HG02759 (cell line): ENCODE measurements at regions not wholly inside any gene's neighbourhood (a gene's known extent, or its start where the extent isn't known, plus 50 kb on each side); places are given as distances from the start of the nearest gene placed in this dataset.
"Not testable (repeated sequence)": the region's sequence is repeated elsewhere in the genome, so short reads cannot be mapped to it uniquely, and the experiment has no call there.

Source experiments
- ATAC-seq: cut with Tn5 transposase; IDR thresholded peaks from one replicate; pipeline ENCODE4 v1.9.1; 2021; ENCODE audit warnings: mild to moderate bottlenecking, moderate library complexity; ENCODE audit not compliant: unreplicated experiment

DNA sequence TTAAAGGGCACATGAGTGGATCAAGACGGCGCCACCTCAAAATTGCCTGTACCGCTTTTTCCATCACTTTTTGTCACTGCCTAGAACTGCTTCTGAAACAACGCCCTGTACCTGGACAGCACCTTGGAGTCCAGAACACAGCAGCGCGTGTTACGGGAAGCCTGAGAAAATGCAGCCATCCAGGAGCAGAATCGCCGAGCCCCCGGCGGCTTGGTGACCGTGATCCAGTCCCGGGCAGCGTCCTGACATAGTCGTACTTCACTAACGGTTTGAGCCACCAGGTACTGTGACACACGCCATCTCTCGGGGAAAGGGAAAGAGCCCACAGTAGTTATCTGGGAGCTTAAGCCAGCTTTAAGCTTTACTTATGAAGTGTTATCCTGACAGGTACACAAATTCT lies 168.9 kb upstream of the SALL3 start:
- no peak for ATAC-seq

DNA sequence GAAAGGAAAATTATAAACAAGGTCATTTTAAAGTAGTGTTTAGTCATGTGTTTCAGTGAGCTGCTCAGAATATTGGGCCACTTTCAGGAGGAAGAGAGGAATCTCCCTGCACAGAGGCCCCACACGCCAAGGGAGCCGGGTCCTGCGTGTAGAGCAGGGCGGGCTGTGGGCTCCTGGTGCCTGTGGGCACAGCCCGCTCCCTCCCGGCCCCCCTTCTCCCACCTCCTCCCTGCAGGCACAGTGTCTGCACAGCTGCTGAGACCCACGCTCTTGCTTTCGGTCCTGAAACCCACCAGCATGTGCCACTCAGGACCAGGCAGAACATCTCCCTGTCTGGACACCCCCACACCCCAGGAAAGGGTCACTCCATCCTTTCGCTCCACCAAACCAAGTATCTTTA lies 167.6 kb upstream of the SALL3 start:
- no peak for ATAC-seq

DNA sequence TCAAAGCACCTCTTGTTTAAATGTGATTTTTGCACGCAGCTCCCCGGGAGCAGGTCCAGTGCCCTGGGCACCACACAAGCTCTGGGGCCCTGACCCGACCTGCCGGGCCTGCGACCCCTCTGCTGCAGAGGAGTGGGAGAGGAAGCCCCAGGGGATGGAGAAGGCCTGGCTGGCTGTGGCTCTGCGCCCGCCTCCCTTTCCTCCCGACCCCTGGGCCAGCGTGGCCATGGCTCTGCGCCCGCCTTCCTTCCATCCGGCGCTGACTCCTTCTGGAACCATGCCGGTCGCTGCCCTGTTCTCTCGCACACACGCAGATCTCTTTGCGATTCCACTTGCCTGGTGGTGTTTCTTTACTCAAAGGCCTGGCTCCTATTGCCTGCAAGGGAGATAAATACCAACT lies 166.5 kb upstream of the SALL3 start:
- no peak for ATAC-seq

DNA sequence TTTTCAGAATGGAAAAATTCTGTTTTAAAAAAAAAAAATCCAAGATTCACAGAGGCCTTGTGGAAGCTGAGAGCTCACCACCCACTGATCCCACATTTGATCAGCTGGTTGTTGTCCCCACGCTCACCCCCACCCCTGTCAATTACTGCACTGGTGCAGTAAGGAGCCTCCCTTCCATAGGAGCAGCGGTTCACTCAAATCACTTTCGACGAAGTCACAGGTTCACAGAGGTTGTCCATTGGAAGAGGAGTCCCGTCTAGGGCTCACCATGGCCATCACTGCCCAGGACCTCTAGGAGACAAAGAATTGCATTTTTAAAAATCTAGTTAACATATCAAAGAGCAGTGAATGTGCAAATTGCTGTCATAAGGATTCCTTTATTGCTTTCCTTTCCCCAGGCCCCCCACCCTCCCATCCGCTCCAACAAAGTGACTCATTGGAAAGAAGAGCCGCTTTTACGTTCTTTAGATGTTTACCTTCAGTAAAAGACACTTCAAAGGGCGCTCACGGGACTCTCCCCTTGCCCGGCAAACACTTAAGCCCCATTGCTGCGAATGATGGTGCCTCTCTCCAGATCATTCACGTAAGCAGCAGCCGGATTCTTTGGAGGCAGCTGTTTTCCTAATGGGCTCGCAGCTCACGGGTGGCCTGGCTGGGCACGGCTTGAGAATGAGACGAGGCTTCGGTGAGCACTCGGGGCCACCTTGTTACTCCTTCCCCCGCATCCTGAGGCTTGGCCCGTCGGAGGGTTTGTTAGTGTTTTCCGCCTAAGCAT lies 165.5 kb upstream of the SALL3 start:
- no peak for ATAC-seq

DNA sequence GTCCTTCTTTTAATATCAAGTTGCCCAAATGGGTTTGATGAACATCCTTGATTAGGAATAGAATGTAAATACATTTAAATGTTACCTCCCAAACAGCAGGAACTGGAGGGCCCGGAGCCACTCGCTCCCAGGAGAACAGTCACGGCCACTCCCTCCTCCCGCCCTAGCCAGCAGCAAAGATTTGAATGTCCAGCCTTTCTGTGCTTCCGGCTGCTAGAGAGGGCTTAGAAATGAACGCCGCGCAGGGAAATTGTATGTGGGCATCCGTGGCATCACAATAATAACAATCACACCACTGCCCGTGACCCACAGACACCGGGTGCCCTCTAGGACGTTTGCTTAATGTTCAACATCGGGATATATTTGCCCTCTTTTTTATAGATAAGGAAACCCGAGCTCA lies 164.9 kb upstream of the SALL3 start:
- ATAC-seq = no peak

DNA sequence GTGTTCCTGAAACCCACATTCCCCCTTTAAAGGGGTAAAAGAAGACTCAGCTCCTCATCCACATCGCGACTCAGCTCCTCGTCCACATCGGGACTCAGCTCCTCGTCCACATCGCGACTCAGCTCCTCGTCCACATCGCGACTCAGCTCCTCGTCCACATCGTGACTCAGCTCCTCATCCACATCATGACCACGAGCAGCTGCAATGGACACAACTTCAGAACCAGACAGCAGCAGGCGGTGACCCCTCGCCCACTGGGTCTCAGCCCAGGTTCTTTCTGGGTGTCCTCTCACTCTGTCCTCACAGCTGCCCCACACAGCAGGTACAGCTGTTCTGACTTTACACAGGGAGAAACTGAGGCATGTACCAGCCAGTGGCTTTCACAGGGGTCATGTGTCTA lies 163.5 kb upstream of the SALL3 start:
- ATAC-seq = no peak

DNA sequence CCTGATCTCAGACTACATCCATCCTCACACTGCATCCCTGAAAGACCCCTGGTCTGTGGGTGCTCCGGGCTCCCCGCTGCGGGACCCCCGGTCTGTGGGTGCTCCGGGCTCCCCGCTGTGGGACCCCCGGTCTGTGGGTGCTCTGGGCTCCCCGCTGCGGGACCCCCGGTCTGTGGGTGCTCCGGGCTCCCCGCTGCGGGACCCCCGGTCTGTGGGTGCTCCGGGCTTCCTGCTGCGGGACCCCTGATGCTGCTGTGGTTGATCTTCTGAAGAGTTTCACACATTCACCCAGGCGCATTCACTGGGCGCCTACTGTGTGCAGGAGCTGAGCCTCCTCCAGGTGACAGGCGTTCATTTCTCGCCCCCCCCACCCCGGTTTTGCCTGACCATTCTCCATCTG lies 162.7 kb upstream of the SALL3 start:
- ATAC-seq = no peak

DNA sequence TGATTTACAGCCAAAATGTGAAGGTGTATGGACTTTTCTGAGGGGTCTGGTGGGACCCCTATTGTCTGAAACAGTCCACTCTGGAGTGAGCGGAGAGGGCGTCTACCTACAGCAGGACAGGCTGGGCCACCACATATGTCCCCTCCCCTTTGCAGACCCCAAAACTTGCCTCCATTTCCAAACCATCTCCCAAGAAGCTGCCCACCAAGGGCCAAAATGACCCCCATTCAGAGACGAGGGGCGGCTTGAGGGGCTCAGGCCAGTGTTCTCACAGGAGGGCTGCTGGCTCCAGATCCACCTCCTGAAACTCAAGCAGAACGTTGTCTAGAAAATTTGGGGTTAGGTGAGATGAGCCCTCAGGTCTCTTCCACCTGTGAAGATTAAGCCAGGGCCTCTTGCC lies 161.1 kb upstream of the SALL3 start:
- ATAC-seq = no peak

DNA sequence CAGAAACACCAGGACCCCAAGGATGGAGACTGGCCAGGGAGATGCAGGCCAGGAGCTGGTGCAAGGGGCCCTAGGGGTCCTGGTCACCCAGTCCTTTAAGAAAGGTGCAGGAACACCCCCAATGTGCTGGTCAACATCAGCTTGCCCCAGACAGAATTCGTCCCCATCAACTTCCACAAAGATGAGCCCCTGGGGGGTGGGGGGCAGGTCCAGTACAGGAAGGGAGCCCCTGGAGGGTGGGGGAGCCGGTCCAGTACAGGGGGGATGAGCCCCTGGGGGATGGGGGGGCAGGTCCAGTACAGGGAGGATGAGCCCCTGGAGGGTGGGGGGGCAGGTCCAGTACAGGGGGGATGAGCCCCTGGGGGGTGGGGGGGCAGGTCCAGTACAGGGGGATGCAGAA lies 160.7 kb upstream of the SALL3 start:
- no peak for ATAC-seq

DNA sequence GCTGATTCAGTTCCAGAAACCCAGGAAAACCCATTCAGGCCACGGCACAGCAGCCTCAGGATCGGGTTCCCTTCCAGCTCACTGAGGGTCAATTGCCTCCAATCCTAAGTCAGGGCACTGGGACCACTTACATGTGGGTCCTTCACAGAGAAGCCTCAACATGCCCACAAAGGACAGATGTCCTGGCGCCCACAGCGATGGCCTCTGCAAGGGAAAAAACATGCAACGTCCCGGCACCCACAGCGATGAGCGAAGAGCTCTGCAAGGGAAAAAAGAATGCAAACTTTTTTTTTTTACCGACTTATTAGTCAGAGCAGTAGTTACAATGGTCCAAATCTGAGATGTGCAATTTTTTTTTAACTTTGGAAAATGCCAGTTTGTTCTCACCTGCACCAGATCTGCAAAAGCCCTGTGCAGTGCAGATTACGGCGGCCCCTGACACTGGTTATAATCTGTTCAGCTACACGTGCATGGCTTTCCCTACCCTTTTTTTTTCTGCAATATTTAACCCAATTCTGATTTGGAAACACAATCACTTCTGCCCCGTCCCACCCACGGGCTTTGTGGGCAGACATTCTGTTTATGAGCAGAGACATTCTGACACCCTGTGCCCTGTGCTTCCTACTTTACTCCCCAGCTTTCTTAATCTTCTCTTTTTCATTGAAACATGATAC lies 159.3 kb upstream of the SALL3 start:
- no peak for ATAC-seq

DNA sequence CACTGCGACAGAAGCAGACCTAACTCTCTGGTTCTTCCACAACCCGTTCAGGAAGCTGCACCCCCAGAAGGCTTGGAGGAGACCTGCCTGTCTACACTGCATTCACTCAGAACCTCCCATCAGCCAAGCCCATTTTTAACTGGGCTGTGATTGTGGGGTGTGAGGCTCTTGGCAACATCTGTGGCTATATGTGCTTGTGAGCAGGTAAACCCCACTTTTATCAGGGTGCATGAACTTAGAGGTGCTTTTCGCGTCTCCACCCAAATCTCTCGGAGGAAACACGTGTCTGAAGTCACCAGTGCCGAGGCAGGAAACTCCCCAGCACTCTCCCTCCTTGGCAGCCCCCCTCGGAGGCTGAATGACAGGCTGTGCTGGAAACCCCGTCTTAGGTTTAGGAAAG lies 158.2 kb upstream of the SALL3 start:
- ATAC-seq = no peak

DNA sequence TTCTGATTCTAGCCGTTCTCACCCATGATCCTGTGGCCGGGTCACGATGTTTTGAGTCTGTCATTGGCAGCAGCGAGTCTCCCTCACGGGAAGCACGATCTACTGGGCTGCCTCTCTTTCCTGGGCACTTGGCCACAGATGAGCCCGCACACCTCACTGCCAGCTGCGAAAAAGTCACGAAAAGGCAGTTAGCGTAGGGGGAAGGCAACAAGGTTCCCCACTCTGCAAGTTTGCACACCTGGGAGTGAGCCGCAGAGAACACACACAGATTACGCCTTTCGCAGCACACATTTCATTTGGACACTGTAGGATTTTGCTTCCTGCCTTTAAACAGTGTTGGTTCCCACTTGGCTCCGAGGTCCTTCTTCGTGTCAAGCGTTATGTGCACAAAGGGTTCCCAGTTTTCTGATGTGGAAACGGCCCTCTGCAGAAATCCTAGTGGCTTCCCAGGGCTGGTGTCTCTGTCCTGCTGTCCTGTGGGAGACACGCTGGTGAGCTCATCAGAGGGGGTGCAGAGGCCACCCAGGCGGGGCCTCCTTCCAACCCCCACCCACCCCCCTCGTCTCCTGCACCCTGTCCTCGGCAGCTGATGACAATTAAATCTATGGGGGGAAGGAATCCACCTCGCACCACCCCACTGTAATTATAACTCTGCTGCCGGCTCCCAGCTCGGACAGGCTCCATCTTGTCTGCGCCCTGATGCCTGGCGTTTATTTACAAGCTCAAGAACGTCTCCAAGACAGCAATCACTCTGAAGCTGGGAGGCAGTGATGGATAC lies 157.3 kb upstream of the SALL3 start:
- ATAC-seq = no peak

DNA sequence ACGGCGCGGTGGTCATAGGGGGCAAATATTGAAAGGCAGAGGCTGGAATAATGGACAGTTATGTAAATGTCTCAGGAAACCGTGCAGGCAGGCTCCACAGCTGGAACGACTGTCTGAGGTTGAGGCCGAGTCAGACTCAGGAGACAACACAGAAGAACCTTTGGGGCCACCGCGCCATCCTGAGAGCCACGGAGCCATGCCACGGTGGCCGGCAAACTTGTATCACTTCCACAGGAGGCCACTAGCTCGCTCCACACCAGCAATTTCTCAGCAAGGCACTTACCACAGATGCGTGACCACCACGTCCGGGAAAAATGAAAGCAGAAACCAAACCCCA lies 156.7 kb upstream of the SALL3 start:
- ATAC-seq = no peak

DNA sequence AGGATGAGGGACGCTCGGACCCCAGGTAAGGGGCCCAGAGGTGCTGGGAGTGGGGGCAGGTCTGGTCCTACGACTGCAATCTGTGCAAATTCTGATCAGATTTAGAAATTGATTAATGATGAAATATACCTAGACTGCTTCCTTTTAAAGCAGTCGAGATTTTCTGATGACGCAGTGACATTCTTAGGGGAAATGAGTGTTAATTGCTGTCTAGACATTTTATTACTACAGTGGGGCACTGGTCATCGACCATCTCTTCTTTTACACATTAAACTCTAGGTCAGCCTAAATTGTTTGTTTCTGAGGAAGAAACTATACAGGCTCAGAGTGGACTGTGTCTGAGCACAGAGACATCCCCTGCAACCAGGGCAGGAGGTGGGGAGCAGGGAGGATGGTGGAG lies 154.4 kb upstream of the SALL3 start:
- ATAC-seq = no peak

DNA sequence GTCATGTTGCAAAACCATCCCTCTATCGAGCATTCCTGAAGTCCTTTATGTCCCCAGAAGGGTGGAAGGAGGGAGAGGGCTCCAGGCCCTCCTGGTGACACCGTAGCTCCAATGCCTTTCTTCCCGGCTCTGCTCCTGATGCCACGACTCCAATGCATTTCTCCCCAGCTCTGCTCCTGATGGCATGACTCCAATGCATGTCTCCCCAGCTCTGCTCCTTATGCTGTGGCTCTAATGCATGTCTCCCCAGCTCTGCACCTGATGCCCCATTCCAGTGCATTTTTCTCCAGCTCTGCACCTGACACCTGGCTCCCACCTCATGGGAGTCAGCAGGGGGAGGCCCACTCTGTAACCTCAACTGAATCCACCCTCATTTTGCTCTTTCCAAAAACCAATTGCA lies 153.0 kb upstream of the SALL3 start:
- no peak for ATAC-seq

DNA sequence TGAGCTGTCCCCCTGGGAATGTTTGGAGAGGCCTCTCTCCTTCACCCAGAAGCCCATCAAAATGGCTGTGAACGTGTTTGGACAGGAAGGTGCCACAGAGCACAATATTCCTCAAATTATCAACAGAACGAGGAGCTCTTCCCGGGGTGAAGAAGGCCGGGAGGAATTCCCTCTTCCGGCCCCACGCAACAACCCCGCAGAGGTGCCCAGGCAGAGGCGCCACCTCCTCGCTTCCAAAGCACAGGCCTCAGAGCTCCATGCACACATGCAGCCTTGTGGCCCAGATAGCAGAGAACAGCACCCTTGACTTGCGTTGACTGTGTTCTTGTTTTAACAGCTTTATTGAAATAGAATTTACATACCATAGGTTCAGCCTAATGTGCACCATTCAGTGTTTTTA lies 152.5 kb upstream of the SALL3 start:
- ATAC-seq = no peak

DNA sequence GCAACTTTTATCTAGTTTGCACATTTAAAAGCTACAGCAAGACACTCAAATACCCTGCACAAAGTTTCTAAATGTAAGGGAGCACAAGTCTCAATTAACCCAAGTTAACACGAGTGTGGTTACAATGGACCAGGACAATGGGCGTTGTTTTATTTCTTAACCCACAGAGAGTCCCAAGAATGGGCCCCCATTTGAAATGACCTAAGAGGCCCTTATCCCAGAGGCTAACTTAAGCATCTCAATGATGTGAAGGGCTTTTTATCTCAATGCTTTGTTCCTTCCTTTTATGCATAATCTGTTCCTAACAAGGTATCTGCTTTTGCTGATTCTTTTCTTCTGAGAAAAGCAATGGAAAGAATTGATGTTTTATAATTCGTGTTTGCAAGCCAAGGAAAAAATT lies 151.5 kb upstream of the SALL3 start:
- ATAC-seq = no peak

DNA sequence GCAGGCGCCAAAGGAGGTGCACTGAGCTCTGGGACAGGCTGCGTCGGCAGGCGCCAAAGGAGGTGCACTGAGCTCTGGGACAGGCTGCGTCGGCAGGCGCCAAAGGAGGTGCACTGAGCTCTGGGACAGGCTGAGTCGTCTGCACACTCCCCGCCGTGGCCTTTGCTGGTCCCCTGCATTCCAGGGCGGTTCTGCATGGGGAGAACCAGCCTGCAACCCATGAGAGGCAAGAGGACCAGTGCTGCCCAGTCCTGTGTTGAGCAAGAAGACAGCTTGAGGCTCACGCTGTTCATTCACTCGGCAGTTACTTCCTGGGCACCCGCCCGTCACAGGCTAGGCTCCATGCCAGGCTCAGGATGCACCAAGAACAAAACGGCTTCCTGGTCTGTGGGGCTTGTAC lies 150.6 kb upstream of the SALL3 start:
- ATAC-seq = not testable (repeated sequence)

DNA sequence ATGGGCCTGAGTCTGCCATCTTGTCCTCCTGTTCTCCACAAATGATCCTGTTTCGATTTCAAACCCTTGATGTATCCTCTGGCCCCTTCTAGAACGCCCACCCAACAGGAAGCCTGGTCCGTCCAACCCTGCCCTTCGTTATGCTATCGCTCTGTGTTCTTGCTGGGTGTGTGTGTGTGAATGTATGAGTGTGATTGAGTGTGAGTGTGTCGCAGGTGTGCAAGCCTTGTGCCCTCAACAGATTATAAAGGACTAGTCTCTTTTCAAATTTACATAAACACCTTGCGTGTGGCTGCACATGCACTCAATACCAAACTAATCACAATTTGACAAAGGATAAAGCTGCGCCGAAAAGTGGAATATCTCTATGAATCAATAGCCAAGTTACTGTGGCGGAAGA lies 149.5 kb upstream of the SALL3 start:
- no peak for ATAC-seq

DNA sequence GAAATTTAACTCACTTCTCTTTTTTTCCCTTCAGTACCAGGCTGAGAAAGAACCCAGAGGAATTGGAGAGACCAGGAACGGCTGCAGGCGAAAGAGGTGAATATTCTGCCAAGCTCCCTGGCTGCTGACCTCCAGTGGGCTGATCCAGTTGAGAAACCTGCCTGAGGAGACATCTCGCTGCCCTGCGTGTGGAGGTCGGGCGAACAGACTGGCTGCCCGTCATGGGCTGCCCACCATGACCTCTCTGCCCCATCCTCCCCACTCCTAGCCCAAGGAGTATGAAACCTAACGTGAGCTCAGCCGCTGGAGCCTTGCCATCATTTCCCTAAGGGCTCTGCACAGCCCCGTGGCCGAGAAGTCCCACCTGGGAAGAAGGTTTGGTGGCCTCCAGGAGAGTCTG lies 148.8 kb upstream of the SALL3 start:
- no peak for ATAC-seq

DNA sequence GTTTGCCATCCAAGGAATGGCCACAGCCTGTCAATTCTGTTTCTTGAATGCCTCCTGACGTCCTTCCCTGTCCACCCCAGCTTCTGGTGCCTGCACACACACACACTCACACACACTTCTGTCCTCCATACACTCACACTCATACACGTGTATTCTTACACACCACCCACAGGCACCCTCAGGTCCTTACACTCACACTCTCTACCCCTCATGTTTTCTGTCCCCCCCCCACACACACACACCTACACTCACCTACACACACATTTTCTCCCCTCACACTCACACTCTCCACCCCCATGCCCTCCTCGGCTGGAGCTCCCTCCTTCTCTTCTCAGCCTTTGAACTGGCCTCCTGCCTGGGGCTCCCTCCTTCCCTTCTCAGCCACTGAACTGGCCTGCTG lies 148.0 kb upstream of the SALL3 start:
- ATAC-seq = no peak

DNA sequence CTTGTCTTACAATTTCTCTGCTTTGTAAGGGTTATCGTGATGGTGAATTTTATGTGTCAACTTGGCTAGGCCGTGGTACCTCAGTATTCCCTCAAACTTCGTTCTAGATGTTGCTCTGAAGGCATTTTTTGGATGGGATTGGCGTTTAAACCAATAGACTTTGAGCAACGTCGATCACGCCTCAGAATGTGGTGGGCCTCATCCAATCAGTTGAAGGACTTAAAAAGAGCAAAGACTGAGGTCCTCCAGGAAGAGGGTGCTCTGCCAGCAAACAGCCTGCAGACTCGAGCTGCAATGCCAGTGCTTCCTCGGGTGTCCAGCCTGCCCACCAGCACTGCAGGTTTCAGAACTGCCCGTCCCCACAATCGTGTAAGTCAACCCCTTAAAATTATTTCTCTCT lies 145.8 kb upstream of the SALL3 start:
- ATAC-seq = no peak
